ENCODE measurements at regions not wholly inside any gene's neighbourhood (a gene's known extent, or its start where the extent isn't known, plus 50 kb on each side); places are given as distances from the start of the nearest gene placed in this dataset.
"Not testable (repeated sequence)": the region's sequence is repeated elsewhere in the genome, so short reads cannot be mapped to it uniquely, and the experiment has no call there.

DNA sequence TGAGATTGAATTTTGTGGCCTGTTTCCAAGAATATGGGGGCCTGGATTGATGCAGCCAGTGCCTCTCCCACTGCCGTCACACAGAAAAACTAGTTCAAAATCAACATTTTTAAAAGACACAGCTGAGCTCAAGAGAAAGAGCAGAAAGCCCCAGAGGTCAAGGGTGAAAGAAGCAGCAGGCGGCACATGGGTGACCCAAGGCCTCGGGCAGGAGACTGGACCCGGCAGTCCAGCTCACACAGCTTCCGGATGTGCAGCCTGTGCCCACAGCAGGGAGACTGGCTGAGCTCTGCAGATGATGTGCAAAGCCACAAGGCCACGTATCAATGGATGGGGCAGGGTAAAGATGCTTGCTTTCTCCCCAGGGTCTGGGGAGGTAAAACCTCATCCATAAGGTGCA, 50.4 kb upstream of the RNF32 start:
- DNase-seq = no peak

DNA sequence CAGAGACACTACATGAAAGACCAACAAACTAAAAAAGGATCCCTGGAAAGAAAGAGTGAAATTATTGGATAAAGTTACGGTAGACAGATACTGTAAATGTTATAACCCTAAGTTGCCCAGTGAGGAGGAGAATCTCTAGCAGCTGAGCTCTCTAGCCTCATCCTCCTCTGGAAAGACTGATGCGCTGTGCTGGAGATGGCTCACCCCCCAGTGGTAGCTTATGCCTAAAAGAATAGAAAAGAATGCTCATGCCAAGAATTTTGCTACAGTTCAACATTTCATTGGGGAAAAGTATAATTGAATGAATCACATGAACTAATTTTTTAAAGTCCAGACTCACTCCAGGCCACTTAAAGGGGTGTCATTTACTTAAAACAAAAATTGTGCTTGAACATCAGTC, 50.8 kb upstream of the RNF32 start:
- no peak for DNase-seq

DNA sequence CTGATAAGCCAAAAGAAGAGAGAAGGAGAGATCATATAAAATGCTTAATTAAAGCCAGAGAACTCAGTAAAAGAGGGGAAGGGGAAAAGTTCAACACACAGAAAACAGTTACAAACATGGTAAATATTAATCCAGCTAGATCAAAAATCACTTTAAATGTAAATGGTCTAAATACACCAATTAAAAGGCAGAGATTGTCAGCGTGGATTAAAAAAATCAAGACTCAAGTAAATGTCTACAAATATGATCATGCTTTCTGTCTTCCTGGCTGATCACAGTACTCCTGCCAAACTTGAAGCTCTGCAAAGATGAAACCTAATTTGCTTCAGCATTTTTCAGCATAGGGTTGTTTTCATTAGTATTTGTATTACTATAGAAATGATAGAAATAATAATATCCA, 54.6 kb upstream of the RNF32 start:
- no peak for DNase-seq

DNA sequence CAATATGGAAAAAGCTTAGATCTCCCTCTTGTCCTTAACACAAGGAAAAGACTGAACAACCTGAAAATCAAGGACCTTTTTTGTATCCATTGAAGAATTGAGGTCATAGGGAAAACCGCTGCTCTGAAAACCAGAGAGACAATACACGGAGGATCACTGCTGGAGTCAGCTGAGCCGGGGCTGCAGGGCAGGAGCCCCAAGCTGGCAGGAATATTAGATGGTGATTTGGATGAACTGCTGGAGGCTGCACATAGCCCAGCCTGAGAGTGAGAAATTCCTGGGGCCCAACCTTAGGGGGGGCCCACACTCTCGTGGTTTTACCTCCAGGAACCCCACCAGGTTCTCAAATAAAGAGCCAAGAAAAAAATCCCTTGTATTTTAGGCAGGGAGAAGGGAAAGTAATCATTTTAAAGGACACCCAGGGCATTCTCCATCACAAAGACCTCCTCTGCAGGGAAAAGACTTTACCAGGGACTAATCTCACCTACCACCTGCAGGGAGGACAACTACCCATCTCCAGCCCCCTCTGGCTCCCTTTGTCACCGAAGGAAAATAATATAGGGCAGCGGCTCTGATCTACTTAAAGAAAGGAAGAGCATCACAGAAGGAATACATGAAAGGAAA, 55.4 kb upstream of the RNF32 start:
- no peak for DNase-seq

DNA sequence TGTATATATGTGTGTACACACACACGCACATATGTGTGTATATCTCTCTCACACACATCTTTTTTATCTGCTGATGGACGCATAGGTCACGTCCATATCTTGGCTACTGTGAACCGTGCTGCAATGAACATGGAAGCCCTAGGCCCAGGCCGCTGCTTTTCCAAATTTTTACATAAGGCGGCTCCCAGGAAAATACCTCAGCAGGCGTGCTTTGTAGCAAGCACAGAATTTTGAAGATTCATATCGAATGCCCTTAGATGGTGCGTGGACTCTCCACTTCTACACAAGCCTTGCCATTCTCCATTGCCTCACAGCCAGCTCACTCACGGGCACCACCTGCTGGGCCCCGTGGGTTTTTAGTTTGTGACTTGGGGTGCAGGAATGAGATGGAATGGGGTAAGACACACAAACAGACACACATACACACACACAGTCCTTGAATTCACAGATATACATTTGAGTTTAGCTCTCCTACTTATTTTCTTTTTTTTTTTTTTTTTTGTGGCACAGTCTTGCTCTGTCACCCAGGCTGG, 57.9 kb upstream of the RNF32 start:
- DNase-seq = no peak

DNA sequence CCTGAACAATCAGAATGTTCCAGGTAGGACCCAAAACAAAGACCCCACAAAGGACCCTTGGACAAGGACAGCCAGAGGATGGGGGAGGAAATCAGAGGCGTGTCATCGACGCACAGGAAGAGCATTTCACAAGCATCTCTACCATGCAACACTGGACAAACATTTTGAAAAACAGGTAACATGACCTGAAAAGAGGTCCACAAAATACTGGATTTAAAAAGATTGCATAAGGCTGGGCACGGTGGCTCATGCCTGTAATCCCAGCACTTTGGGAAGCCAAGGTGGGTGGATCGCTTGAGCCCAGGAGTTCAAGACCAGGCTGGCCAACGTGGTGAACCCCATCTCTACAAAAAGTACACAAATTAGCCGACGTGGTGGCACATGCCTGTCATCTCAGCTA, 60.5 kb upstream of the RNF32 start:
- no peak for DNase-seq

DNA sequence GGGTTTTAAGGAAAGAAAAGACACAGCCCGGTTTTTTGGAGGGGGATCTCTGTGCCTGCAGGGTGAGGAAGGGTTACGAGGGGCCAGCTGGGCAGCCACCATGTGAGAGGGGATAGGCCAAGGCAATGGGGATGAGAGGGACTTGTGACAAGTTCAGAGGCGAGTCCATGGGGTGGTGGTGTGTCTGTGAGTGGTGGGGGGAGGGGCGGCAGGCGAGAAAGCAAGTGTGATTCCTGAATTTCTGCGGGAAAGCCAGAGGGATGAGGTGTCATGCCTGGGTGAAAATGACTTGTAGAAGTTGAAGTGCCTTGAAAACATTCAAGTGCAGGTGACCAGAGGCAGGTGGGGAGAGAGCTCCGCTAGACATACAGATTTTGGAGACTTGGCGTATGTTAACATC, 61.0 kb upstream of the RNF32 start:
- DNase-seq = no peak

DNA sequence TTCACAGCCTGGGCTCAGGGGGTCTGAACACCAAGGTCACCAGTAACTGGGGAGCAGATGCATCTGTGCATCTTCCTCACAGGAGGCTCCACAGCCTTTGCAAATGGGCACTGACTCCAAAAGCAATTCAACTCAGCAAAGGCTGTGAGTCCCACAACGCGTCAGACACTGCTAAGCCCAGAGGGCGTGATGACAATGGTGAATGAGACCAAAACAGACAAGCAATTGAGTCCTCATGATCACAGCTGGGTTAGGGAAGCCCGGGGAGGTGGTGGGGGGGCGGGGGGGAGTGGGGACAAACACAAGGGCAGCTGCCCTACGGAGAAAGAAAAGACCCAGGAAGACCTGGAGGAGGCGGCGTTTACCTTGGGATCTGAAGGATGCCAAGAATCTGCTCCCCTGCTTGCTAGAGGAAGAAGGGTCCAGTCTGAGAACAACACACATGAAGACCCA, 61.6 kb upstream of the RNF32 start:
- no peak for DNase-seq

DNA sequence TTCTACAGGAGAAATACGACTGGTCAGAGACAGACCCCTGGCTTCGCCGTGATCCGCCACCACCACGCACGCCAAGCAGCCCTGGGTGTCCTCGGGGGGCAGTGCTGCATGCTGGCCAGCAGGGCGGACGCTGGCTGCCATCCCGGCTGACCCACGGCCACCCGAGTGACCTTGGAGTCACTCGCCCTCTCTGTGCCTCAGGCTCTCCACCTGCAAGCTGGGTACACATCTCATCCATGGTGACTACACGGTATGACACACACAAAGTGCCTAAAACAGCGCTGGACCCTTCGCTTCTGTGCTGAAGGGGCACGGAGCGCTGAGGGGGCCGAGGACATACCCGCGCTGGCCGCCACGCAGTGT, 62.0 kb upstream of the RNF32 start:
- no peak for DNase-seq

DNA sequence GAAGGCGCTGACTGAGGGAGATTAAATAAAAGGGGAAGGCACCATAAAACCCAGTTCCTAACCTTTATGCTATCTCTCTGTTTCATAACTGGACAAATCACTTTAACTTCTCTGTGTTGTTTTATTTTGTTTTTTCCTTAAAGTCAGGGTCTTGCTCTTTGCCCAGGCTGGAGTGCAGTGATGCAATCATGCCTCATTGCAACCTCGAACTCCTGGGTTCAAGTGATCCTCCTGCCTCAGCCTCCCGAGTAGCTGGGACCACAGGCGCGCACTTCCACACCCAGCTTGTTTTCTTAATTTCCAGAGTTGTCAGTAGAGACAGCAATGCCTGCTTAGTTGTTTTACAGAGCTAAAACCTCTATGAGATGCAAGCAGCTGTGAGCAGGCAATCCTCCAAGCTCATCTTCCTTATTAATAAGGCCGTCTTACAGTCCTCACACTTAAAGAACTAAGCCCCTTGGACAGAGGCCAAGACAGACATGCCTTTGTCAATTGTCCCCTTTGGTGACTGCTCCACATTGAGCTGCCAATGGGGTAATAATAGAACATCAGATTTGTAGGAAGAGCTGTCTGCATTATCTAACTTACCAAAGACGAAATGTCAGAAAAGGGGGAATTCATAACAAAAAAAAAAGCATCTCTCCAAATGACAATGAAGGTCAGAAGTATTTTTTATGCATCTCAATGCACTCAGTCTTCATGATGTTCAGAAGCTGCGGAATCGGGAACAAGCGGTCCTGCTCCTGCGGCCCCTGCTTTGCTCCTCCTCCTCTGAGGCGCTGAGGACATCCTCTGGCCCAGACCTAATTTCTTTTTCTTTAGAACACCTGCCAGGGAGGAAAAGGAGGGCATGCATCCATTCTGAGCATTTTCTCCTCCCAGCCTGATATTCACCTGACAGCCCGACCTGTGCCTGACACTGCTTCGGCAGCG, 62.7 kb upstream of the RNF32 start:
- no peak for DNase-seq

DNA sequence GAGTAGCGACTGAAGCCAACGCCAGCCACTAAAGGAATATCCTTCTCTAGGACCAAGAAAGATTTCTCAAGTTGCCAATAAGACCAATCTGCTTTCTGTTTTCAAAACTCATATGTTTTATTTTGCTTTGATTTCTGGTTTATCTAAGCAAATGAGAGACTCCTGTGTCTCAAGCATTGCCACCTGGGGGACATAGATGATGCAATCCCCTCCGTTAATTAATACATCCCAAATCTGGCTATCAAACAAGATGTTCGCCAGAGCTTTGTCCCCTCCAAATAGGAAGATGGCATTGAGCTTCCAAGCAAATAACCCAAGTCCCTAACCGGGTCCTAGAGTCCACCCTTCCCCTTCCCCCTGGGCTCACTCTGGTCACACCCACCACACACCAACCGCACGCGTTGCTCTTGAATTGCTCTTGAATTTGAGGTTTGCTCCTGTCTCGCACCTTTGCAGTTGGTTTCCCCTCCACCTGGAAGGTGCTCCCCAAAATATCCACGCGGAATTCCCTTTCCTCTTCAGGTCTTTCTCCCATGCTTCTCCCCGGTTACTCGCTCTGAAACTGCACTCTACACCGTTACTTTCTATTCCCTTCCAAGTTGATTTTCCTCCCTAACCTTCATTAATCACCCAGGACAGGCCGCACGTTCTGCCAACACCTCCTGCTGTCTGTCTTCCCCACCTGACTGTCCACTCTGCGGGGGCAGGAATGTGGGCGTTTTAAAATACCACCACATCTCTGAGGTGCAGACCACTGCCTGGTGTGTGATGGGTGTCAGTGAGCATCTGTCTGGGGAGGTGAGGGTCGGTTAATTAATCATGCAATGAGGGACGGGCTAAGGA, 64.1 kb upstream of the RNF32 start:
- no peak for DNase-seq

DNA sequence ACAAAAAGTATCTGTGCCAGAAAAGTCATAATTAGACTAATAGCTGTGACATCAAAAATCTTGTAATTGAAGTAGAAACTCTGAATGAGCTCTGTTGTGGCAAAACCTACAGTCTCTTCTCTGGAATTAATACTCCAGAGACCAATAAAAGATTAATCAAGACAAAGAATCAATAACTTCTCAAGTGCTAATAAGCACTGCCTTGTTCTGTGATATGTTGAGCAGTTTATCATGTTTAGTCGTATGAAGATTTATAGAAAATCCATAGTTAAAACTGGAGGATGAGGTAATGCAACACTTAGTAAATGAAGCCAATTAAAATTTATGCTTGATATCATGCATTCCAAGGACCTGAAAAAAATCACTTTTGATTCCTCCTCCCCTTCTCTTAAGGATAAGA, 72.3 kb upstream of the RNF32 start:
- no peak for DNase-seq

DNA sequence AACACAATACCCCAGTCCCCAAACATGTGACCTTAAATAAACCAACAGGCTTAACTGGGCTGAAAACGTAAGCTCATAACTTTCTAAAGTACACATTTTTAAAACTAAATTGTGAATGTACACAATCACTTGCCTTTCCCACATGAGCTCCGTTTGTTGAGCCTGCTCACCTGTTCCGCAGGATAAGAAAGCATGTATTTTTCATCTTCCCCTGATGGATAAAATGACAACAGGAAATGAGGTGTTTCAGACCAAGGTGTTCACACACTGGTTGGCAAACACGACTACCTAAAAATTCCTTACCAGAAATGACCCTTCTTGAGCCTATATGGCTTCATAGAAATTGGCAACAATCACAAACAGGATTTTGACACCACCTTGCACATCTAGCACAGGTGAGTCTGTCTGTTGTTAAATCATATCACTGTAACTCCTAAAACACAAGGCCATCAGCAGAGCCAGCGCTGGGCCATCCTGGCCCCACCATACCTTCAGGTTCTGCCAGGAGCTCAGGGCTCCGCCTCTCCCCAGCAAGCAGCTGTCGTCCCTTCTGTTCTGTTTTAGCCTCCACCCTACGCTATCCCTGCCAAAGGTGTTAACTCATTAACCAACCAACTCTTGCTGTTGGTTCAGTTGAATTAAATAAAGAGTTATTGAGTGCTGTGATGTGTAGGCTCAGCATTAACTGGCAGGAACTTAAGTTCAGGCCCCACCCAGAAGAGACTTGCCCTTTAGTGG, 73.6 kb upstream of the RNF32 start:
- DNase-seq = no peak

DNA sequence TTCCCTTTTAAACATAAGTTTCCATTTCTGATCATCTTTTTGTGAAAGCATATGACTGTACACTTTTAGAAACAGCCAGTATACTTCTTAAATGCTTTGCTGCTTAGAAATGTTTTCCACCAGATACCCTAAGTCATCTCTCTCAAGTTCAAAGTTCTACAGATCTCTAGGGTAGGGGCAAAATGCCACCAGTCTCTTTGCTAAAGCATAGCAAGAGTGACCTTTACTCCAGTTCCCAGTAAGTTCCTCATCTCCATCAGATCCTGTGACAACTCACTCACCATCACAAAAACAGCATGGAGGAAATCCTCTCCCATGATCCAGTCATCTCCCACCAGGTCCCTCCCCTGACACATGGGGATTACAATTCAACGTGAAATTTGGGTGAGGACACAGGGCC, 75.6 kb upstream of the RNF32 start:
- not testable (repeated sequence) for DNase-seq

DNA sequence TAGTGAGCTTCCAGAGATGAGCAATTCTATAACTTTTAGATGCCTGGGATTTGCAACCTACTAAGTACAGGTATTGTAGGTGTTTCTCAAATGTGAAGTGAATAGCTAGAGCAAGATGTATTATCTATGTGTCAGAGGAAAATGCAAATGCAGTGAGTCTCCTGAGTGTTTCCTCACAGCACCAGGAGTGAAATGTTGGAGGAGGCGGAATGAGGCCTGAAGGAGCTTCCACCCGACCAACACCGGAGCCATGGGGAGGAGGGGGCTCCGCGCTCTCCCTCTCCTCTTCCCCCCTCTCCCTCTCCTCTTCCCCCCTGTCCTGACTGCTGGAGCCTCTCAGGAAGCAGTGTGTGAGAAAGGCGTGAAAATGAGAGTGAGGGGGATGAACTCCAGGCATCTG, 79.9 kb upstream of the RNF32 start:
- DNase-seq = no peak

DNA sequence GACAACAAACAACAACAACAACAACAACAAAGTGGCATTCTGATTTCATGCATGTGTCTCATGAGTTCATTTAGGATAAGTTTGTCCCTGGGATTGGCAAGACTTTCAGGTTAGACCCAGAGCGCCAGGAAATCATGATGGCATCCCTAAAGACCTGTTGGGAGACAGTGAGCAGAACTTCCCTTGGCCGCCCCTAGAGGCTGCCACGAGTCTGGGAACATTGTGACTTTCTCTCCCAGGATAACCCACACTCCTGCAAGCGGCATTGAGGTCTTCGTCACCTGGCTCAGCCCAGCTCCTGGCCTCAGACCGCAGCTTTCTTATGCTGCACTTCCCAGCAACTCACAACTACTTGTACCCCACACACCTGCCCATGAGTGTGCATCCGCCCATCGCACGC, 80.5 kb upstream of the RNF32 start:
- DNase-seq = no peak

DNA sequence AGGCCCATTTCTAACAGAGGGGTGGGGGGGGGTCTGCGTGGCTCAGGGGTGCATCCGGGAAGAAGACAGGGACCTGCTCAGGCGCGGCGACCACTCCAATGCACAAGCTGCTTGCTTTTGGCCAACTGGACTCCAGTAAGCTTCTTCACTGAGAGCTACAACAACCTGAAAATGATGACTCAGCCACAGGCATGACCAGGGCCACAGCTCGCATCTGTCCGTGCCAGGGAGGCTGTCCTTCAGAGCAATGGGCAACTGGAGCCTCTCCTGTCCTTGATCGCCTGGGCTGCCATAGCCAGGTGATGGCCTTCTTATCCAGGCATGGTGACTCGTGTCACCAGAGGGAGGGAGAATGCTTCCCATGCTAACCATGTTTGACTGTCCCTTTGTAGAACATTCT, 81.6 kb upstream of the RNF32 start:
- DNase-seq = no peak

DNA sequence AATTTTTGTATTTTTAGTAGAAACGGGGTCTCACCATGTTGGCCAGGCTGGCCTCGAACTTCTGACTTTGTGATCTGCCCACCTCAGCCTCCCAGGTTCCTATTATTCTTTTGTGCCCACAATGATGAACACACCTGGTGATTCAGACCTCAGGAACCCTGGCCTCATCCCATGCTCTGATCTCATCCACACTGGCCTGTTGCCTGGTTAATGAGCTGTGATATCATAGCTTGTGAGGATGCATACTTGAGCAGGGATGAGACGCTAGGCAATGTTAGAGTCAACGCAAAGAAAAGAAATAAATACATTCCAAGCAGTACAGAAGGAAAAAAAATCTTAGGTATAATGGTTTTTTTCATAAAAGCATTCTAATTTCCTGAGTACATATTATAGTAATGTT, 82.4 kb upstream of the RNF32 start:
- no peak for DNase-seq

DNA sequence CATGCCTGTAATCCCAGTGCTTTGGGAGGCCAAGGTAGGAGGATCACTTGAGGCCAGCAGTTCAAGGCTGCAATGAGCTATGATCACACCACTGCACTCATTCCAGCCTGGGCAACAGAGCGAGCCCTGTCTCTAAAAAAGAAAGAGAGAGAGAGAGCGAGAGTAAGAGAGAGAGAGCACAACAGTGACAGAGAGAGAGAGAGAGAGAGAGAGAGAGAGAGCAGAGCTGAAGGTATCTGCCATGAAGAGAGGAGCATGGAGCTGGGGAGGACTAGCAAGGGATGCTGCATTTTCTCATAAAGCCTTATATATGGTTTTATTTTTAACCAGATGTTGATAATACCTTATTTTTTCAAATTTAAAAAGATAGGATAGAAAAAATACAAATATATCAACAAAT, 84.5 kb upstream of the RNF32 start:
- DNase-seq = no peak

DNA sequence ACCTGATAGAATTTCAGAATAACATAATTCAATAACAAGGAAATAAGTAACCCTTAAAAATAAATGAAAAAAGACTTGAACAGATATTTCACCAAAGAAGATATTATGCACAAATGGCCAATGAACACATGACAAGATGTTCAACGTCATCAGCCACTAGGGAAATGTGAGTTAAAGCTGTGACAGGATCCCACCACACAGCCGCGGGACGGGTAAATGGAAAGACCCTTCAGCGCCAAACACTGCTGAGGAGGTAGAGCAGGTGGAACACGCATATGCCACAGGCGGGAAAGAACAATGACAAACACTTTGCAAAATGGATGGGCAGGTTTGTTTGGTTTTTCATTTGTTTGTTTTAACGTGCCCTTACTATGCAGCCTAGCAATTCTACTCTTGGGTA, 86.1 kb upstream of the RNF32 start:
- no peak for DNase-seq

DNA sequence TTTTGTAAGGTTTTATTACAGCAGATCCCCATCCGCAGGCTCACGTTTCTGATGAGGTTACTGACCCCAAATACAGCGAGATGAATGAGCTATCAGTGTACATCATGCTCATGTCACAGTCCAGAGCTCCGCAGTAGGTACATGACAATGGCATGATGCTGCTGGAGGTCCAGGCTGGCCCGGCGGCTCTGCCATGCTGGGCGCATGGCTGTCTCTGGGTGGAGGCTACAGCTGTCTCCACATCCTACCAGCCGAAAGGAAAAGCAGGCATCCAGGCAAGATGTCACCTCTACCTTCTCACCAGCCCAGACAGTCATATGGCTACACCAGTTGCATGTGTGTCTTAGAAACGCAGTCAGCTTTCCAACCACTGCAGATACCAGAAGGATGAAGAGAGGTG, 90.9 kb upstream of the RNF32 start:
- DNase-seq = no peak

DNA sequence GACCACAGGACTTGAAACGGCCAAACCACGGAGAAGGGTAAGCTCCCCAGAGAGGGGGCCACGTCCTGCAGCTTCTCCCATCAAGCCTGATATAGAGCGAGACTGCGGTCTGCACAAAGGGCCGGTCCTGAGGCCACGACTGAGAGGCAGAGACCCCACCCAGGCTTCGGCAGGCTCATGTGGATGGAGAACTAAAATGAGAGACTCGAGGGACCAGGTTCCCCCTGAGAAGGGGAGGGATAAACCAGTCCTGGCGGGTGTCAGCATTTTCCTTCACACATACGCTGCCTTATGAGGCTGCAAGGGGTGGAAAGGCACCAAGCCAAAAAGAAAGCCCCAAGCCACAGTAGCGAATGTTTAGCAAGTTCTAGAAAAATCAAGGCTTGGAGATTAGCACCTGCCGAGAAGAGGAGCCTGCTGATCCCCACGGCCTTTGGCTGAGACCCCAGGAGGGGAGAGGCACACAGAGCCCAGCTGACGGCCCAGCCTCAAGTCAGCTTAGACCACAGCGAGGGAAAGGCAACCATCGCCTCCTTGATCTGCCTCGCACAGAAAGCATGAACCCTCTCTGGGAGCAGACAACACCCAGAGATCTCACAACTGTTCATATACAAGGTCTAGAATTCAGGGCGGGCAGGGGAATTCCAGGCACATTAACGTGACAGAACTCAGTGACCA, 92.6 kb upstream of the RNF32 start:
- DNase-seq = no peak
